Lung (tissue), 11 donors: ENCODE measurements at regions not wholly inside any gene's neighbourhood (a gene's known extent, or its start where the extent isn't known, plus 50 kb on each side); places are given as distances from the start of the nearest gene placed in this dataset.

ENCODE experiments used
- ATAC-seq: fragments of 200-7000 bp; cut with Tn5 transposase; one replicate; pipeline ENCODE4 v1.9.1; 2020; ENCODE audit warnings: moderate number of reproducible peaks; ENCODE audit not compliant: insufficient read depth, low FRiP score
- DNase-seq, 3 donors: peaks; one replicate each; pipeline ENCODE4 v3.0.0-alpha.2; 2013 to 2017
- H3K27ac ChIP-seq, 2 donors: one replicate each; pipeline ENCODE4 v1.5.1; 2013; ENCODE audit warnings: mild to moderate bottlenecking in 2 of 2, moderate library complexity in 2 of 2, control low read depth in 1 of 2, inconsistent platforms in 1 of 2, low read depth in 1 of 2, low read length in 1 of 2
- H3K27me3 ChIP-seq, 3 donors: one replicate each; pipeline ENCODE4 v1.5.1; 2013; ENCODE audit warnings: low read length in 2 of 3; ENCODE audit not compliant: control insufficient read depth in 3 of 3, insufficient read depth in 3 of 3
- H3K36me3 ChIP-seq, 4 donors: one replicate each; pipeline ENCODE4 v1.5.1; 2013; ENCODE audit warnings: low read length in 4 of 4, mild to moderate bottlenecking in 1 of 4, moderate library complexity in 1 of 4; ENCODE audit not compliant: control insufficient read depth in 4 of 4, insufficient read depth in 4 of 4
- H3K4me1 ChIP-seq, 5 donors: one replicate each; pipeline ENCODE4 v1.5.1; 2013; ENCODE audit warnings: low read length in 5 of 5, mild to moderate bottlenecking in 2 of 5, moderate library complexity in 1 of 5; ENCODE audit not compliant: control insufficient read depth in 5 of 5, insufficient read depth in 5 of 5
- H3K4me3 ChIP-seq: one replicate; pipeline ENCODE4 v1.5.1; 2013; ENCODE audit warnings: mild to moderate bottlenecking, control low read depth, moderate library complexity
- H3K9ac ChIP-seq, 2 donors: one replicate each; pipeline ENCODE4 v1.5.1; 2013; ENCODE audit warnings: low read length in 2 of 2, control low read depth in 1 of 2; ENCODE audit not compliant: insufficient read depth in 1 of 2
- H3K9me3 ChIP-seq, 4 donors: one replicate each; pipeline ENCODE4 v1.5.1; 2013; ENCODE audit warnings: low read length in 3 of 4, mild to moderate bottlenecking in 1 of 4, moderate library complexity in 1 of 4; ENCODE audit not compliant: control insufficient read depth in 4 of 4, insufficient read depth in 3 of 4
- WGBS, 2 donors: extraction: QIAGEN DNeasy Blood & Tissue Kit; methylation state at CpG; one replicate each; pipeline ENCODE4 v1.1.7; 2013; 5-methylcytosine and 5-hydroxymethylcytosine counted together
- TF ChIP-seq, protein P1 (sequence below): IDR thresholded peaks from 2 replicates; pipeline ENCODE4 v1.5.1; 2012; ENCODE audit warnings: mild to moderate bottlenecking; ENCODE audit errors: control extremely low read depth, extremely low read depth
- donor health status: control.
- donor health status: control.
- donor health status: Bipolar disorder and iron deficiency.
- donor health status: healthy.
- donor health status: DM: yes; HTN: yes; CAD: no.

- no peak overlapping the region for H3K4me3 ChIP-seq
- TF ChIP-seq, protein P1, sequence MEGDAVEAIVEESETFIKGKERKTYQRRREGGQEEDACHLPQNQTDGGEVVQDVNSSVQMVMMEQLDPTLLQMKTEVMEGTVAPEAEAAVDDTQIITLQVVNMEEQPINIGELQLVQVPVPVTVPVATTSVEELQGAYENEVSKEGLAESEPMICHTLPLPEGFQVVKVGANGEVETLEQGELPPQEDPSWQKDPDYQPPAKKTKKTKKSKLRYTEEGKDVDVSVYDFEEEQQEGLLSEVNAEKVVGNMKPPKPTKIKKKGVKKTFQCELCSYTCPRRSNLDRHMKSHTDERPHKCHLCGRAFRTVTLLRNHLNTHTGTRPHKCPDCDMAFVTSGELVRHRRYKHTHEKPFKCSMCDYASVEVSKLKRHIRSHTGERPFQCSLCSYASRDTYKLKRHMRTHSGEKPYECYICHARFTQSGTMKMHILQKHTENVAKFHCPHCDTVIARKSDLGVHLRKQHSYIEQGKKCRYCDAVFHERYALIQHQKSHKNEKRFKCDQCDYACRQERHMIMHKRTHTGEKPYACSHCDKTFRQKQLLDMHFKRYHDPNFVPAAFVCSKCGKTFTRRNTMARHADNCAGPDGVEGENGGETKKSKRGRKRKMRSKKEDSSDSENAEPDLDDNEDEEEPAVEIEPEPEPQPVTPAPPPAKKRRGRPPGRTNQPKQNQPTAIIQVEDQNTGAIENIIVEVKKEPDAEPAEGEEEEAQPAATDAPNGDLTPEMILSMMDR, result no peak
- no peaks in the 10 kb centered on the region for H3K9me3 ChIP-seq
- DNase-seq (peak; percentile 18 to 62 (median 37)), ATAC-seq (peak; percentile 43)
- H3K27me3 ChIP-seq, result no peaks in the 10 kb centered on the region
- WGBS, 2 donors, result 39 to 46% methylated on average over 5 of the region's 5 CpGs
- H3K36me3 ChIP-seq, result no peaks in the 10 kb centered on the region
- H3K27ac ChIP-seq, result no peak overlapping the region
- H3K9ac ChIP-seq, result no peak overlapping the region
- no peaks in the 10 kb centered on the region for H3K4me1 ChIP-seq
Observed at GRCh38 chr1:87853576-87854351, 525.1 kb downstream of the LMO4 start.

DNA sequence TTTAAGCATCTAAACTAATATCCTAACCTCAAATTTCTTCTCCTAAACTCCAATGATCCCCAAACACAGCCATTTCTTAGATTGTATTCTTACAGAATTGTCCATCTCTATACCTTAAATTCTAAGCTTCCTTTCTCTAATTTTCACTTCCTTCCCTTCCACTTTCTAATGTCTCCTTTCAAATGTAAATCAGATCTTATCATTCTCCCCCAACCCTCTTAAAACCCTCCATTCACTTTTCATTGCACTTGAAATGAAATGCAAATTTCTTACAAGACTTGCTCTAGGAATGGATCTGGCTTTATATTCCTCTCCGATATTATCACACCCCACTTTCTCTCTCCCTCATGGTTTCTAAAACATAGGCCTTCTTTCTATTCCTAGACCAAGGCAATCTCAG, 534.6 kb downstream of the LMO4 start:
- Histone ChIP-seq H3K9me3 (peaks cover 0 to 4% (median under 1%) of the 10 kb centered on the region in 4 donors), H3K4me1 (no peaks in the 10 kb centered on the region), H3K9ac (no peak overlapping the region), H3K4me3 (no peak overlapping the region), H3K27ac (no peak overlapping the region), H3K36me3 (no peaks in the 10 kb centered on the region), H3K27me3 (no peaks in the 10 kb centered on the region)
- ATAC-seq (no peak), DNase-seq (no peak)
- TF ChIP-seq, protein P1, result no peak
- 91 to 94% methylated on average over 1 of the region's 1 CpG for WGBS, 2 donors

GRCh38 chr1:87864676-87865075, 536.0 kb downstream of the LMO4 start:
- H3K4me1 ChIP-seq, result no peaks in the 10 kb centered on the region
- no peaks in the 10 kb centered on the region for H3K36me3 ChIP-seq
- H3K9ac ChIP-seq, result no peak overlapping the region
- no peaks in the 10 kb centered on the region for H3K27me3 ChIP-seq
- TF ChIP-seq, protein P1, result no peak
- peaks cover 0 to 4% (median under 1%) of the 10 kb centered on the region in 4 donors for H3K9me3 ChIP-seq
- H3K4me3 ChIP-seq, result no peak overlapping the region
- DNase-seq (no peak), ATAC-seq (no peak)
- 46 to 50% methylated on average over 4 of the region's 4 CpGs for WGBS, 2 donors
- H3K27ac ChIP-seq, result no peak overlapping the region

DNA sequence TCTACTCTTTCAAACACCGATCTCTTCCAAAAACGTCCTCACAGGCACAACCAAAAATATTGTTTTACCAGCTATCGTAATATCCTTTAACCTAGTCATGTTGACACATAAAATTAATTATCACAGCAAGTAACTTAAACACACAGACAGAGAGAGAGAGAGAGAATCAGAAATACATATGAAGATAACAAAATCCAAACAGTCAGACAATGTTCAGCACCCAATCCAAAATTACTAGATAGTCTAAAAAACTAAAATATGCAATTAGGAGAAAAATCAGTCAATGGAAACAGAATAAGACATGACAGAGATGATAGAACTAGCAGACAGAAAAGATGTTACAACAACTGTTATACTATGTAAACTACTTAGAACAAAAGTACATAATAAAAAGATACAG, 537.7 kb downstream of the LMO4 start:
- H3K4me3 ChIP-seq, result no peak overlapping the region
- H3K9me3 ChIP-seq, result peaks cover 0 to 4% (median under 1%) of the 10 kb centered on the region in 4 donors
- ATAC-seq, result no peak
- WGBS, 2 donors, result 92 to 97% methylated on average over 3 of the region's 3 CpGs
- DNase-seq, result no peak
- H3K27me3 ChIP-seq, result no peaks in the 10 kb centered on the region
- no peaks in the 10 kb centered on the region for H3K36me3 ChIP-seq
- no peaks in the 10 kb centered on the region for H3K4me1 ChIP-seq
- TF ChIP-seq, protein P1, result no peak
- no peak overlapping the region for H3K27ac ChIP-seq
- H3K9ac ChIP-seq, result no peak overlapping the region
